ENCODE measurements at regions not wholly inside any gene's neighbourhood (a gene's known extent, or its start where the extent isn't known, plus 50 kb on each side); places are given as distances from the start of the nearest gene placed in this dataset.

- no peak for FAIRE-seq
- intact Hi-C loops (cut with micrococcal nuclease; ENCODE audit: unreplicated experiment), result no loop called here
These were observed 67.9 kb upstream of the RXRA start for GRCh38 chr9:134258332-134258731.

GRCh38 chr9:134258828-134259546, 67.3 kb upstream of the RXRA start:
- ChIA-PET RAD21 (ENCODE audit: unreplicated experiment) (no interaction called here), CTCF (no interaction called here), SMC1A (ENCODE audit: uncharacterized antibody, unreplicated experiment) (no interaction called here), POLR2A (no interaction called here)
- Histone ChIP-seq H3K4me2 (ENCODE audit: control insufficient read depth, insufficient read depth) (no peak overlapping the region), H3K4me1 (ENCODE audit: control insufficient read depth, insufficient read depth, low read length) (no peaks in the 10 kb centered on the region), H3K79me2 (ENCODE audit: control insufficient read depth, insufficient read depth, low read length) (no peaks in the 10 kb centered on the region), H3K4me3 (no peak overlapping the region), H3K9ac (ENCODE audit: control insufficient read depth, insufficient read depth, low read length) (no peak overlapping the region), H3K27me3 (replicated peaks in 1 of 2; ENCODE audit: control insufficient read depth in 2 of 2, insufficient read depth in 2 of 2, low read length in 1 of 2) (no peaks in the 10 kb centered on the region; a peak in 1 of 4 replicates), H4K20me1 (ENCODE audit: control insufficient read depth, insufficient read depth) (no peaks in the 10 kb centered on the region), H2AFZ (ENCODE audit: control insufficient read depth, low read depth, low read length) (no peak overlapping the region), H3K9me3 (replicated peaks; ENCODE audit: control insufficient read depth, insufficient read depth, low read length) (no peaks in the 10 kb centered on the region), H3K27ac (ENCODE audit: control insufficient read depth, insufficient read depth) (no peak overlapping the region), H3K36me3 (ENCODE audit: control insufficient read depth in 2 of 2, insufficient read depth in 2 of 2, low read length in 1 of 2) (no peaks in the 10 kb centered on the region)
- DNase-seq (ENCODE audit: low read depth, low spot score) (no peak), ATAC-seq (no peak), FAIRE-seq (no peak)
- intact Hi-C loops (cut with micrococcal nuclease; ENCODE audit: unreplicated experiment) (no loop called here), in situ Hi-C loops (cut with MboI) (no loop called here)
- WGBS (ENCODE audit: insufficient coverage, insufficient replicate concordance, low lambda C conversion rate, missing lambda C conversion rate), result 14% methylated on average over 7 of the region's 11 CpGs
- no TSS peak for BruUV-seq (replicated peaks)
- no peak for TF ChIP-seq HSF1 (IDR thresholded peaks at IDR 0.05; ENCODE audit: low read depth, low read length)
- TF ChIP-seq NRF1 (conservative IDR thresholded peaks at IDR 0.05; ENCODE audit: low read depth, low read length), result no peak
- no peak for TF ChIP-seq SMAD1 (IDR thresholded peaks at IDR 0.05; ENCODE audit: low read depth, partially characterized antibody)
- no peak for TF ChIP-seq SP1 (IDR thresholded peaks at IDR 0.05; ENCODE audit: low read depth, low read length)
- no peak for TF ChIP-seq EP300 (IDR thresholded peaks at IDR 0.05; ENCODE audit: borderline replicate concordance in 1 of 2, control insufficient read depth in 1 of 2, low read depth in 2 of 2, low read length in 2 of 2)
- TF ChIP-seq RCOR1 (conservative IDR thresholded peaks at IDR 0.05; ENCODE audit: low read depth, low read length), result no peak
- TF ChIP-seq JUND (IDR thresholded peaks at IDR 0.05; ENCODE audit: low read depth, low read length), result no peak

More at GRCh38 chr9:134258332-134258731, 67.9 kb upstream of the RXRA start:
- Histone ChIP-seq H3K36me3 (ENCODE audit: control insufficient read depth in 2 of 2, insufficient read depth in 2 of 2, low read length in 1 of 2) (no peaks in the 10 kb centered on the region), H4K20me1 (ENCODE audit: control insufficient read depth, insufficient read depth) (no peaks in the 10 kb centered on the region), H3K27ac (ENCODE audit: control insufficient read depth, insufficient read depth) (no peak overlapping the region), H3K9ac (ENCODE audit: control insufficient read depth, insufficient read depth, low read length) (no peak overlapping the region), H3K4me3 (no peak overlapping the region), H3K27me3 (replicated peaks in 1 of 2; ENCODE audit: control insufficient read depth in 2 of 2, insufficient read depth in 2 of 2, low read length in 1 of 2) (no peaks in the 10 kb centered on the region), H3K79me2 (ENCODE audit: control insufficient read depth, insufficient read depth, low read length) (no peaks in the 10 kb centered on the region), H3K4me2 (ENCODE audit: control insufficient read depth, insufficient read depth) (no peak overlapping the region), H2AFZ (ENCODE audit: control insufficient read depth, low read depth, low read length) (no peak overlapping the region), H3K4me1 (ENCODE audit: control insufficient read depth, insufficient read depth, low read length) (no peaks in the 10 kb centered on the region), H3K9me3 (replicated peaks; ENCODE audit: control insufficient read depth, insufficient read depth, low read length) (no peaks in the 10 kb centered on the region)
- DNase-seq (ENCODE audit: low read depth, low spot score) (no peak), ATAC-seq (no peak)
- 27% methylated on average over 10 of the region's 10 CpGs for WGBS (ENCODE audit: insufficient coverage, insufficient replicate concordance, low lambda C conversion rate, missing lambda C conversion rate)
- no TSS peak for BruUV-seq (replicated peaks)
- CTCF ChIA-PET, result interaction anchor here (0.6 kb wide), 1 partner anchor 185 kb away, joined by 3 read pairs; no protein-coding TSS in a partner anchor
- POLR2A ChIA-PET, result no interaction called here
- in situ Hi-C loops (cut with MboI), result no loop called here
- RAD21 ChIA-PET (ENCODE audit: unreplicated experiment), result no interaction called here
- TF ChIP-seq PAX8 (IDR thresholded peaks at IDR 0.05), result no peak
- no peak for TF ChIP-seq SUPT20H (IDR thresholded peaks at IDR 0.05; ENCODE audit: borderline replicate concordance, control insufficient read depth, low read depth, low read length)
- TF ChIP-seq USF2 (IDR thresholded peaks at IDR 0.05; ENCODE audit: borderline replicate concordance, low read depth, low read length), result no peak
- no peak for TF ChIP-seq NBN (IDR thresholded peaks at IDR 0.05)
- no peak for TF ChIP-seq SREBF1 (IDR thresholded peaks at IDR 0.05; ENCODE audit: low read length)
- no peak for TF ChIP-seq ZNF217 (IDR thresholded peaks at IDR 0.05)
- TF ChIP-seq MAX (IDR thresholded peaks at IDR 0.05; ENCODE audit: low read depth, low read length), result no peak
- SMC1A ChIA-PET (ENCODE audit: uncharacterized antibody, unreplicated experiment), result no interaction called here

Data from GM12878 (cell line).